ENCODE measurements at regions not wholly inside any gene's neighbourhood (a gene's known extent, or its start where the extent isn't known, plus 50 kb on each side); places are given as distances from the start of the nearest gene placed in this dataset.
"Not testable (repeated sequence)": the region's sequence is repeated elsewhere in the genome, so short reads cannot be mapped to it uniquely, and the experiment has no call there.

DNA sequence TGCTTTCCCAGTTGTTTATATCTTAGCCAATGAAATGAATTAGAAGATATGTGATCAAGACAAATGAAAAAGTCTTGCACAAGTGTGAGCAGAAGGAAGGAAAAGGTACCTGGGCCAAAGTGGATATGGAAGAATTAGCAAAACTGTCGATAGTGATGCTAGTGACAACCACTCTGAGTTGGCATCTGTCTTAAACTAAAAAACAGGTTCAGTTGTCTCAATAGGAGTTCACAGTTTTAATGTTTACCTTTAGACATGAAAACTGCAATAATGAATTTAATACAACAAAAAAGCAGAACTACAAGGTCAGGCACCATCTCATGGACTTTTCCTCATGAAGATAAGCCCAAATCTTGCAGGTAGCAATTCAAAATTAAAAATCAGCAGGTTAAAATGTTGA, 688.5 kb downstream of the EFNB2 start:
- intact Hi-C loops (cut with DNase I) = no loop called here
- no peak for ATAC-seq
- Histone ChIP-seq H3K27me3 (no peaks in the 10 kb centered on the region), H3K9me3 (no peaks in the 10 kb centered on the region), H3K27ac (no peak overlapping the region), H3K4me3 (no peak overlapping the region), H3K4me1 (peaks cover 0 to 16% (median 8%) of the 10 kb centered on the region in 9 donors), H3K36me3 (no peaks in the 10 kb centered on the region)
- TF ChIP-seq, protein P1, sequence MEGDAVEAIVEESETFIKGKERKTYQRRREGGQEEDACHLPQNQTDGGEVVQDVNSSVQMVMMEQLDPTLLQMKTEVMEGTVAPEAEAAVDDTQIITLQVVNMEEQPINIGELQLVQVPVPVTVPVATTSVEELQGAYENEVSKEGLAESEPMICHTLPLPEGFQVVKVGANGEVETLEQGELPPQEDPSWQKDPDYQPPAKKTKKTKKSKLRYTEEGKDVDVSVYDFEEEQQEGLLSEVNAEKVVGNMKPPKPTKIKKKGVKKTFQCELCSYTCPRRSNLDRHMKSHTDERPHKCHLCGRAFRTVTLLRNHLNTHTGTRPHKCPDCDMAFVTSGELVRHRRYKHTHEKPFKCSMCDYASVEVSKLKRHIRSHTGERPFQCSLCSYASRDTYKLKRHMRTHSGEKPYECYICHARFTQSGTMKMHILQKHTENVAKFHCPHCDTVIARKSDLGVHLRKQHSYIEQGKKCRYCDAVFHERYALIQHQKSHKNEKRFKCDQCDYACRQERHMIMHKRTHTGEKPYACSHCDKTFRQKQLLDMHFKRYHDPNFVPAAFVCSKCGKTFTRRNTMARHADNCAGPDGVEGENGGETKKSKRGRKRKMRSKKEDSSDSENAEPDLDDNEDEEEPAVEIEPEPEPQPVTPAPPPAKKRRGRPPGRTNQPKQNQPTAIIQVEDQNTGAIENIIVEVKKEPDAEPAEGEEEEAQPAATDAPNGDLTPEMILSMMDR (IDR thresholded peaks at IDR 0.05) = no peak
- WGBS, 2 donors = 66 to 75% methylated on average over 1 of the region's 1 CpG
- no peak for DNase-seq

GRCh38 chr13:105841286-105841685, 694.2 kb downstream of the EFNB2 start:
- intact Hi-C loops (cut with DNase I) = no loop called here
- no peak overlapping the region for H3K4me3 ChIP-seq
- H3K4me1 ChIP-seq = no peaks in the 10 kb centered on the region
- 84 to 87% methylated on average over 3 of the region's 3 CpGs for WGBS, 2 donors
- ATAC-seq (no peak), DNase-seq (no peak)
- H3K36me3 ChIP-seq = no peaks in the 10 kb centered on the region
- H3K27me3 ChIP-seq = no peaks in the 10 kb centered on the region
- H3K9me3 ChIP-seq = no peaks in the 10 kb centered on the region
- H3K27ac ChIP-seq = no peak overlapping the region
- TF ChIP-seq, protein P1 (IDR thresholded peaks at IDR 0.05) = no peak

DNA sequence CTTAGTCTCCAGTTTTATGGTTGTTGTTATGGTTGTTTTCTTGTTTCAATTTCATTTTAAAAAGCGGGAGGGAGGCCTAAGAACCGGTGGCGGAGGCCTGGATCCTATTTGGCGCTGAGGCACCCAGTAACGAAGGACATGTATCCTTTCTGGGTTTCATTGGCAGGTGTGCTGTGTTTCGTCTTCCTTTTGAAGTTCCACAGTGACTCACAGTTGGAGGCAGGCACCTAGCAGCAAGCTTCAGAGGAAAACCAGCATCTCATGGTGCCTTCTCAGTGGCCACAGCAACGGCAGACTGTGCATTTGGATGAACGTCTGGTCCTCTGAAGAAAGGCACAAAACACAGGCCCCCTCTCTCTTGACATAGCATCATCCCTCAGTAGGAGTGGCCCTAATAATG, 697.2 kb downstream of the EFNB2 start:
- intact Hi-C loops (cut with DNase I) = no loop called here
- no peak for DNase-seq
- H3K9me3 ChIP-seq = no peaks in the 10 kb centered on the region
- H3K27ac ChIP-seq = no peak overlapping the region
- ATAC-seq = no peak
- no peaks in the 10 kb centered on the region for H3K27me3 ChIP-seq
- H3K36me3 ChIP-seq = no peaks in the 10 kb centered on the region
- H3K4me3 ChIP-seq = no peak overlapping the region
- TF ChIP-seq, protein P1 (IDR thresholded peaks at IDR 0.05) = no peak
- peaks cover 0 to 5% (median 0%) of the 10 kb centered on the region in 9 donors for H3K4me1 ChIP-seq
- 87 to 93% methylated on average over 8 of the region's 8 CpGs for WGBS, 2 donors

DNA sequence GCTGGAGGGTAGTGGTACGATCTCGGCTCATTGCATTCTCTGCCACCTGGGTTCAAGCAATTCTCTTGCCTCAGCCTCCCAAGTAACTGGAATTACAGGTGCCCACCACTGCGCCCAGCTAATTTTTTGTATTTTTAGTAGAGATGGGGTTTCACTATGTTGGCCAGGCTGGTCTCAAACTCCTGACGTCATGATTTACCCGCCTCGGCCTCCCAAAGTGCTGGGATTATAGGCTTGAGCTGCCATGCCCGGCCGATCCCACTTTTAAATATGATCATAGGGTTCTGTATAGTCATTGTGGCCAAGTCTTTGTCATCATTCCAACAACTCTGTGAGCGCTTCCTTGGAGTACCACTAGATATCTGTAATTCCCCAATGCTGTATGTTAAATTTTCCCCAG, 698.2 kb downstream of the EFNB2 start:
- not testable (repeated sequence) for ATAC-seq

DNA sequence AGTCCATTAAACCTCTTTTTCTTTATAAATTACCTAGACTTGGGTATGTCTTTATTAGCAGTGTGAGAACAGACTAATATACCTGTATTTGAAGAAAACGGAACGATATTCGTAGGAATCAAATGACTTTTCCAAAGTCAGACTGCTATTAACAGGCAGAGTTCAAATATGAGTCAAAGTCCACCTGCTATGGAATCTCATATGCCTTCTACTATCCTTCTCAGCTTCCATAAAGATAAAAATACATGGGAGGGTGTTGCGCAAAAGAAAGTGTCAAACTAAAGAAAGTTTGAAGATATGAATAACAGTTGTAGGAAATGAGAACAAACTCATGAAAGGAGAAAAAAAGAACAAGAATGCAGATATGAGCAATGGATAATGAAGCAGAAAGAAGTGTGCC, 704.6 kb downstream of the EFNB2 start:
- Histone ChIP-seq H3K9me3 (peaks cover 0 to 10% (median 0%) of the 10 kb centered on the region in 11 donors), H3K27ac (no peak overlapping the region), H3K4me3 (no peak overlapping the region), H3K27me3 (no peaks in the 10 kb centered on the region), H3K36me3 (no peaks in the 10 kb centered on the region), H3K4me1 (peaks cover 0 to 11% (median 0%) of the 10 kb centered on the region in 9 donors)
- DNase-seq = no peak
- ATAC-seq = no peak
- TF ChIP-seq, protein P1 (IDR thresholded peaks at IDR 0.05) = no peak
- intact Hi-C loops (cut with DNase I) = no loop called here
- WGBS, 2 donors = 49 to 60% methylated on average over 4 of the region's 4 CpGs

More for the DNA sequence above, 698.2 kb downstream of the EFNB2 start:
- H3K4me1 ChIP-seq; intact Hi-C loops (cut with DNase I); H3K9me3 ChIP-seq; H3K4me3 ChIP-seq; DNase-seq; H3K36me3 ChIP-seq; H3K27me3 ChIP-seq; H3K27ac ChIP-seq: not testable (repeated sequence)
- 97 to 98% methylated on average over 9 of the region's 9 CpGs for WGBS, 2 donors
